Embryonic facial prominence (tissue), 1 donor: ENCODE measurements at regions not wholly inside any gene's neighbourhood (a gene's known extent, or its start where the extent isn't known, plus 50 kb on each side); places are given as distances from the start of the nearest gene placed in this dataset.
A peak's percentile ranks its signal among the peaks of the same experiment; 100 is the strongest.

Experiments
- DNase-seq: peaks from one replicate; pipeline ENCODE4 v3.0.0-alpha.2; 2016; ENCODE audit errors: extremely low spot score

DNA sequence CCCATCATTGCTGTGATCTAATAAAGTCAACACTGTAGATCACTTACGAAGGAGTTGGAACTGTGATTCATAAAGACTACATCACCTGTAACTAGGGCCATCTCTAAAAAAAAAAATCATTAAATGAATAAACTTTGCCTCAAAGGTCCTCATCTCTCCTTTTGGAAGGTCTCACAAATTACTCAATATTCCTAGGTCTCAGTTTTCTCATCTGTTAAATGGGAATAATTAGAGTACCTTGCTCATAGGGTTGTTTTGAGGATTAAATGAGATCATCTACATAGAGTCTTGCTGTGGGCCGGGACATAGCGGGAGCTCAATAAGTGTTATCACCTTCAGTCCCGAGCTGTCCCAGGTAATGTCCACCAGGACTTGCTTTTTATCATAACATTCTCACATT is 335.1 kb upstream of the PROK2 start:
- DNase-seq = no peak

DNA sequence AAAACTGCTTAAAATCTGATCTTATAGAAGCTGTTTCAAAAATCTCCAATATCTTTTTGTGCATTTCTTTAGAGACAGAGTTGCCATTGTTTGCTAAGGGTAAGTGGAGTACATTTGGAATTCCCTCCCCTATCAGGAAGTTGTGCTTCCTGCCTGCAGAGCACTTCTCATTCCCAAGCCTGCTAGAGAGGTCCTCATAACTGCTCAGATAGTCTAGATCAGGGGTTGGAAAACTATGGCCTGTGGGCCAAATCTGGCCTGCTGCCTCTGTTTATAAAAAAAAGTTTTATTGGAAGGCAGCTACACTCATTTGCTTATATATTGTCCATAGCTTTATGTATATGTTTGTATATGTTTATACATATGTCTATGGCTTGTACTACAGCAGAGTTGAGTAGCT is 333.7 kb upstream of the PROK2 start:
- no peak for DNase-seq

DNA sequence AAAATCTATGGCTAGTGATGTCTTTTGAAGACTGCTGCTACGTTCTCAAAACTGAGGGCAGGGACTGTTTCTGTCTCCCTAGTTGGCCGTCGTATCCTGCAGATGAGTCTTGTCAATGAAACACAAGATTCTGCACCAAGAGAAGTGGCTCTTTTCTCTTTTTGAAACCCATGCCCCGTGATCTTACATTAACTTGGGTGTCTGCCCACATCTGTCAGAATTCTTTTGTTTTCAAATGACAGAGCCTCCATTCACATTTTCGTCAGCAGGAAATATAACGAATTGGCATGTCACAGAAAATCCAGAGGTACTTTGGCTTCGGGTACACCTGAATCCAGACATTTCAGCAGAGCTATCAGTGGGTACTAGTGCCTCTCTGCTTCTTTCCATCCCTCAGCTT is 331.3 kb upstream of the PROK2 start:
- no peak for DNase-seq

DNA sequence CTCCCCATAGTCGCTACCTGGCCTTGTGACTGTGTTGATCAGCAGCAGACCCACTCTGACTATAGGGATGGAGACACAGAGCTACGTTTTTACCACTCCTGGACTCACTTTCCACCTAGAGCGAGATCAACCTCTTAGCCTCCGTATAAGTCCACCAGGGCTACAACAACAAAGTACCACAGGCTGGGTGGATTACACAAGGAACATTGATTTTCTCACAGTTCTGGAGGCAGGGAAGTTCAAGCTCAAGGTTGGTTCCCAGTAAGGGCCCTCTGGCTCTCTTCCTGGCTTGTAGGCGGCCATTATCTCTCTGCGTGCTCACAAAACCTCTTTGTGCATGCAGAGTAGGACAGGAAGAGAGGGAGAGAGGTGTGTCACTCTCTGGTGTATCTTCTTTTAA is 330.4 kb upstream of the PROK2 start:
- no peak for DNase-seq

DNA sequence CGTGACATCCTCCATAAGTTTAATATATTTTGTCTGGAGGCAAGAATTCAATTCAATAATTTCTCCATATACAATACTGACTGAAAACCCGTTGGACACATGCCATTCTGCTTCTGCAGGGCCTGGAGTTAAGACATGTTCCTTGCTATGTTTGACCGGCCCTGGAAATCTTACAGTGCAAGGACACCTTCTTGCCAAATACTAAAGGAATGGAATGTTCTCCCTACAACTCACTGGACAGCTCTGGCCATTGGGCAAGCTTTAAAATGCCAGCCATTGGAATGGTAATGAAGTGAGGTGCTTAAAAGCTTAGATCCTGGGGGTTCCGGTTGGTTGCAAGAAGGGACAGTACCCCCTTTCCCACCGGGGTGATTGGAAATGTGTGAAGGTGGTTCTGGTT is 329.8 kb upstream of the PROK2 start:
- no peak for DNase-seq

DNA sequence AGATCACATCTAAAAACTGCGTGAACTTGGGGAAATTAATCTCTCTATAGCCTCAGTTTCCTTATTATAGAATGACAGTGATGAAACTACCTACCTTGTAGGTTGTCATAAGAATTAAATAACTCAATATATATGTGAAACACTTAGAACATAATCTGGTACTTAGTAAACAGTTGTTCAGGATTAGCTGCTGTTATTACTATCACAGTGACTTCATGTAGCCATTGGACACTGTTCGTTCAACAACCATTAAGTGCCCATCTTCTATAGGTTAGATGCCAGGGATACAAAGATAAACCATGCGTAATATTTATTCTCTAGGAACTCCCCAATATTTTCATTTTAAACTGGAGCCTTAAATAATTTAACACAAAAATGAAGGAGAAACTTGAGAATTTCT is 329.0 kb upstream of the PROK2 start:
- no peak for DNase-seq

DNA sequence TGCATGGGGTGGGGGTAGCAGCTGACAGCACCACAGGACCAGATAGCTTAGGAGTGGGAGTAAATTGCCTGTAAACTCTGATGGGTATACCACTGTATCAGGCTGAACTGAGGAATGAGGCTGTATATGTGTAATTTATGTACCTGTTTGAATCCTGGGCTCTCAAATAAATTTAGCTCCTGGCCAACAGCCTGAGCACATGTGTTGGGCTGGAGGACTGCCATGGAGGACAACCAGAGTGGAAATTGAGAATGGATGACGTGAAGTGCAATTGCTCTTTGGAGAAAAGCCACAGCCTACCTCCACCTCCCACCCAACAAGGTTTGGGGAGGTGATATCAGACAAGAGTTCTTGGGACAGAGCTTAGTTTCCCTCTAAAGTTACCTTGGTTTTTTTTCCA is 328.6 kb upstream of the PROK2 start:
- DNase-seq = no peak

DNA sequence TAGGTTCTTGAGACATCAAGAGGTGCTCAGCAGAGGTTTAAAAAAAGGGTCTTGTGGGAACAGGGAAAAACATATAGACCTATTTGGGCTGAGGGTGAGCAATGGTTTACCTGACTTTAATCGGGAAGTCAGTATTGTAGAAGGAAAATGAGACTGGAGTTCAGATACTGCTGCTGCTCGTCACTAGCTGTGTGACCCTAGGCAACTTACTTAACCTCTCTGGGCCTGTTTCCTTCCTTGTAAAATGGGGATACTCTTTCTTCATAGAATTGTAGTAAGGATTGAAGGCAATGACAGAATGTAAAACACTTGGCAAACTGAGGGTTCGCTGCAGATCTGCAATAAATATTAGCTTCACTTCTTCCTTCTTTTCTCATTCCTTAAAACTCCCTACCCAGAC is 327.5 kb upstream of the PROK2 start:
- no peak for DNase-seq

DNA sequence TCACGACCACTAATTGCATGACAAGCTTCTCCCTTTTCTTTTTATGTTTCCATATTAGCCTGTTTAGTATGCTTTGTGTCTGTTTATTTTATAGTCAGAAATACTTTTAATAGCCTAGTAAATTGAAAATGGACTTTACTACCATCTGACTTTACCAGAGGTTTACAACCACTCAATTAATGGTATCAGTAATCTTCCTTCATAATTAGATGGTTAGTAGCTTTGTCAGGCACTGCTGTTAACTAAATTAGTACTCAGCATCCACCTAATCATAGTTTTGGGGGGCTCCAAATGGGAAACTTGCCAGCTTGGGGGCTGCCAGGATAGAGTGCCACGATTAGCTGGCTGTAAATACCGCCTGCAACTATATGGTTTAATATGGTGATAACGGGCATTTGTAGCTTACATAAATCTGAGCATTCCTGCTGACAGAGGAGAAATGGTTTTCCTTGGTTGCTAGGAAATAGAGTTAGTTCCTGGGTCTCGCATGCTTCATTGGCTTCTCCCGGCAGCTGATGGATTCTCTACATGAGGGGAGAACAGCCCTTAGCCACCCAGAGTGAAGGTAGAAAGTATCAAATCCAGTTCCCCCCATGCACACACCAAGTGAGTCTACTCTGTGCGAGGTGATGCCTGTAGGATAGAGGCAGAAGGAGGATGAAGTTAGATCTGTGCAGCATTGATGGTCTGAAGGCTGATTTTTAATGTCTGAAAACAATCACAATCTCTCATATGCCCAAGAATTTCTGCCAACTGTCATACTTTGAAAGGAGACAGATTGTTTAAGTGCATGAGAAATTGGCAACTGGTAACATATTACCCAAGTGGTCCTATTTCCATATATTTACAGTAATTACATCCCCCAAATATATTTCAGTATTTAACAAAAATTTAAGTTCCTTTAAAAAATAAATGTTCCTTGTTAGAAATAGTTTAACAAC is 326.6 kb upstream of the PROK2 start:
- no peak for DNase-seq

DNA sequence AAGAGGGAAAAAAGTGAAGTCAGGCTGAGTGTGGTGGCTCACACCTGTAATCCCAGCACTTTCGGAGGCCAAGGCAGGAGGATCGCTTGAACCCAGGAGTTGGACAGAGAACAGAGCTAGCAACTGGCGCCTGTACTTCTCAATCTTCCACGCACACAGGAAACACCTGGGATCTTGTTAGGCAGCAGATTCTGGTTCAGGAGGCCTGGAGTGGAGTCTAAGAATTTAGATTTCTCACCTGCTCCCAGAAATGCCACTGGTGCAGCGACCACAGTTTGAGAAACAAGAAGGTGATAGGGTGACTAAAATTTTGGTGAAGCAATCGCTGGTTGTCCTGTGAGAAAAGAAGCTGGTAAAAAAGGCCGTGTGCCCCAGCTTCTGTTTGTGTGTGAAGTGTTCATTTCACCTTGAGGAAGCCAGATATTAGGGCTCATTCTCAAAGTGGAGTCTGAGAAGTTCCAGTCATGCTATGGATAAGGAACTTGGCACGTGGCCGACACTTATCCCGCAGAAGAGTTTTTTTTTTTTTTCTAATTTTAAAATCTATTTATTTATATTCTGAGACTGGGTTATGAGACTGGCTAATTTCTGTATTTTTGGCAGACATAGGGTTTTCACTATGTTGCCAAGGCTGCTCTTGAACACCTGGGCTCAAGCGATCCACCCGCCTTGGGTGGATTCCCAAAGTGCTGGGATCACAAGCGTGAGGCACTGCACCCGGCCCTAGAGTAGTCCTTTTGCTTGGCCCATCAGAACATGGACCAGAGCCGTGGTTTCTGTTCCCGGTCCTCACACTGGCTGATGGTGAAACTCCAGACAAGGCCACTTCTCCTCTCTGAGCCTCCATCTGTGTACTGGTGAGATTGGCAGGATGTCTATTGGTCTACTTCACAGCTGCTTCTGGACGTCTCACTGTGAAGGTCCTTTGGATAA is 324.6 kb upstream of the PROK2 start:
- no peak for DNase-seq

DNA sequence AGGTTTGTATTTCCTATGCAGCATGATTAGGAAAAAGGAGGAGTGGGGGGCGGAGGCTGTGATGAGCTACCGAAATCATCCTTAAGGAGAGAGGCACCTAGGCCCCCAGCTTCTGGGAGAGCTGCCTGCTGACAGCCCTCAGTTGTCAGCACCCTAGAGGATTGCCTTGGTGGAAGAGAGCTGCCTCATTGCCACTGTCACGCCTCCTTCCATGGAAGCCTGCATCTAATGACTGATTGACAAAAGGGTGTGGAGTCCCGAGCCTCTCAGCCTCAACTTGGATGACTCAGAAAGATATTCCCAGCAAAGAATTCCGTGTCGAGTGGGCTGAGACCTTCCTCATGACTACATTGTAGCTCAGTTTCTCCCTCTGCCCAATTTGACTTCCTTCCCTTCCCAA is 320.4 kb upstream of the PROK2 start:
- DNase-seq = no peak

DNA sequence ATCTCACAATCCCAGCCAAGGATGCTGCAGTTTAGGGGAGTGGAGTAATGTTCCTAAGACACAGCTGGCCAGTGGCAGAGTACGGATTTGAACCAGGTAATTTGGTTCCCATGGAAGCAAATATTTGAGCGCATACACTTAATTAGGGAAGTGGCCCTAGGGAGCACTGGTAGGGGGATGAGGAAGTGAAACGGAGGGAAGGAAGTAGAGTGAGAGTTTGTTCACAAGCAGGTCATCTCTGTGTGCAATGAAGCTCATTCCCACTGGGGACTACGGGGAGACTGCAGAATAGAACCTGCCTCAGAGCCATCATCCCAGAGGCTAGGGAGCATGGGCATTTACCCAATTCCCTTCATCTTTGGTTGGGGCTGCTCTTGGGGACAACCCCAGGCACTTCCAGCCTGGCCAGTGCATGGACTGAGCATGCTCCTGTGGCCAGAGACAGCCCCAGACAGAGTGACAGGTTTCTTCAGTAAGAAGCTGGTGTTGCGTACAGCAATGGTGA is 317.2 kb upstream of the PROK2 start:
- DNase-seq = no peak

DNA sequence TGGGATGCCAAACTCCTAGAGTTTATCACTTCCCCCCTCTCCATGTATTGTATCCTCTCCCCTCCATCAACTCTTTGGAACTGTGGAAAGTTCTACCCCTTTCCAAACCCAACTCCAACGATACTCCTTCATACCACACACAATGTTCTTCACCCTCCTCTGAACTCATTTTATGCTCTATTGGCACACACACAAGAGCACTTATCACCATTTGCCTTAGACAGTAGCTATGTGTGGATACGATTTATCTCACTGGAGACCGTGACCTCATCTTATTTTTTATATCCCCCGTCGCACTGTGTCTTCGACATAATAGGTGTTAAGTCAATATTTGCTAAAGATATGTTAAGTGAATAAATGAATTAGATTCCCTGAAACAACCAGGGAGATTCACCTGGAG is 316.5 kb upstream of the PROK2 start:
- DNase-seq = no peak

DNA sequence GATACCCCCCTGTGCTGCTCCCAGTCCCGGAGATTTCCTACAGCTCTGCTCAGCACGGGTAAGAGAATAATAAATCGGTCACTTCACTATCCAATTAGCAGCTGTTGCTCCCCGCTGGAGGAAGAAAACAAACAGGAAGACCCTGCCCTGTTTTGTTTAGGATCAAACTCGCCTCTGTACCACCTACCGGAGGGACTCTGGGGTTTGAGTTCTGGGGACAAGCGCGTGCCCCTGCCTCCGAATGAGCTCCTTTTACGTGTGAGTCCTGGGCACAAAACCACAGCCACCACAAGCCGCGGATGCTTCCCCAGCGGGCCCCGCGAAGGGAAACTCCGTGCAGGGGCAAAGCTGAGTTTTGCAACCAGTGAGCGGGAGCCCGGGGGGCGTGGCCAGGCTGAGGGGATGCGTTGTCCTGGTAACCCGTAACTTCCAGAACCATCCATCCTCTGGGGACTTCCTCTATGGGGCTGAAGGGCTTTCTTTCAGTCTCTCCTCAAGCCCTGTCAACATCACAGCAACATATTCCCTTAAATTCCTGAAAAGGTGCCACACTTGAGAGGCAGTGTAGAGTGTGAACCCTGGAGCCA is 315.7 kb upstream of the PROK2 start:
- peak; percentile 83 for DNase-seq

DNA sequence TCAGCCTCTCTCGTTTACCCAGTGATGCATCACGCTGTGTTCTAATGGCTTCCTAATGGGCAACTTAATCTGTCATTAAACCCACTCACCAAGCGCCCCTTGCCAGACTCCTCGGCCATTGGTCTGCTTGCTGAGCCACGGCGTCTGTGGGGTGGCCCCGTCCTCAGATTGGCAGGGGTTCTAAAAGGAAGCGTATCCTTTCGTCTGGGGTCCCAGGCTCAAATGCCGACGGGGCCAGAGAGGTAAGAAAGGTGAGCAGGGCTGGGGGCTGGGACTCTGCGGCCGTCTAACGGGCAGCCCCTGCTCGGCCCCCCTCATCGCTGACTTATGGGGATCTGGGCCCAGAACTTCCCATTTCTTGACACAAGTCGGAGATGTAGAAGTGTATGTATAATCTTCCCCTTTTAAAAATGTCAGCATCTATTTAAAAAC is 315.1 kb upstream of the PROK2 start:
- no peak for DNase-seq

DNA sequence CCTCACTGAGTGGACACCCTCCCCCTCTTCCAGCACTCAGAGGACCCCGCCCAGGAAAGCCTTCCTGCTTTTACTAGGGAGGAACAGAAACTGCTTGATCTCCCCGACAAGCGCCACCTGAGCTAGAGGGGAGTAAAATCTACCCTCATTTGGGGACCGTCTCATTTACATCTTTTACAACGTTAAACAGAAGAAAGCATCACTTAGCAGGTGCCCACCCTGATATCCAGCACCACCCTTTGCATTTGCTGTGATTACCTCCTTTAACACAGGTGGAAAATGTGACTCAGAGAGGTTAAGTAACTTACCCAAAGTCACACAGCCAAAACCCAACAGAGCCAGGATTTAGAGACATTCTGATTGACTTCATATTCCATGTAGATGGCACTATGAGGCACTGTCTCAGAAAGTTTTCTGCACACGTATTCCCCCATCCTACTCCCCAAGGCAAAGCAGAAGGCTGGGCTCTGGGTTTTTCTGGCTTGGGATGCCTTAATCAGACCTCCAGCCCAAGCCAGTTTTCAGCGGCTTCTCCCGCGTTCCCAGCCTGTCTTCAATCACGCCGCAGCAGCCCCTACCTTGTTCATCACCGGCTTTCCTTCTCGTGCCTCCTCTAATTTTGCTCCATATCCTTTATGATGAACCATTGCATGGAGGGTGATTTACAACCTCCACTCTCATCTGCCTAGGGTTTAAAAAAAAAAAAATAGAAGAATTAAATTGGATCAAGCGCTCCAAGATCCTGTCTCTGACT is 314.6 kb upstream of the PROK2 start:
- DNase-seq = no peak

DNA sequence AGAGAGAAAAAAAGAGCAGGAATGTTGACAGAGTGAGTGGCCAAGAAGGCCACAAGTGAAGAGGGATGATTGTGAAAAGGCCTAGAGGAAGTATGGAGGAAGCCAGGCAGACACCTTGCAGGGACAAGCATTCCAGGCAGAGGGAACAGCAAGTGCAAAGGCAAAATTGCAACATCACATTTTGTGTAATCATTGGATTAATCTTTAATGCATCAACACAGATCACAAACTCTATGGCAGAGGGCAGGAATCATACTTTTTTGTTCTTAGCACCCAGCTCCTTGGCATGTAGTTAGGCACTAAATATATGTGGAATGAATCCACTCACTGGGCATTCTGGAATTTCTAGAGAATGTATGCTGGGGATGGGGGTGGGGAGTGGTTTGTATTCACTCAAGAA is 312.1 kb upstream of the PROK2 start:
- no peak for DNase-seq

DNA sequence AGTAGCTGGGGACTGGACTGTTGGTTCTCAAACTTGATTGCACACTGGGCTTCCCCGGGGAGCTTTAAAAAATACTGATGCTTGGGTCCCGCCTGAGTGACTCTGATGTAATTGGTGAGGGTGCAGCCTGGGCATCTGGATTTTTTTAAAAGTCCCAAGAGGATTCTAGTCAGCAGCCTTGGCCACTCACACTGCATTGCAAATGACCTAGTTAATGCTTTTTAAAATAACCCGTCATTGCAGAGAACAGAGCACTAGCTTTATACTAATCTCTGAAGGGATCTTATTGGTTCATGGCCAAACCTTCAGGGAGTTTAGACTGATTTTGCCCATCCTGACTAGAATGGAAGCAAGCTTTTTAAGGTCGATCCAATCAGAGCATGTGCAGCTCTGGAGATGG is 310.6 kb upstream of the PROK2 start:
- no peak for DNase-seq

DNA sequence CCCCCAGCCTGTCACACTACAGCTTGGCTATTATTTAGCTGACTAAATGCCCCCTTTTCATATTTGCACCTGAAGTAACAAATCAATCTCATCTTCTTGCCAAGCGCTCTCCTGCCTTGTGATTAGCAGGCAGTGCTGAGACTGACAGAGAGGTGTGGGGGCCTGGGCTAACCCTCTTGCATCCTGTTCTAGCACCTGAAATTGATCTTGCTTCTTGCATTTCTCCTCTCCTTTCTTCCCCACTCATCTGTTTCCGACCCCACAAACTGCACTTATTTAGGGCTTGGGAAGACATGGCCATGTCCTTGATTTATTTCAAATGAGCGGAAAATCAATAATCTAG is 309.0 kb upstream of the PROK2 start:
- no peak for DNase-seq

DNA sequence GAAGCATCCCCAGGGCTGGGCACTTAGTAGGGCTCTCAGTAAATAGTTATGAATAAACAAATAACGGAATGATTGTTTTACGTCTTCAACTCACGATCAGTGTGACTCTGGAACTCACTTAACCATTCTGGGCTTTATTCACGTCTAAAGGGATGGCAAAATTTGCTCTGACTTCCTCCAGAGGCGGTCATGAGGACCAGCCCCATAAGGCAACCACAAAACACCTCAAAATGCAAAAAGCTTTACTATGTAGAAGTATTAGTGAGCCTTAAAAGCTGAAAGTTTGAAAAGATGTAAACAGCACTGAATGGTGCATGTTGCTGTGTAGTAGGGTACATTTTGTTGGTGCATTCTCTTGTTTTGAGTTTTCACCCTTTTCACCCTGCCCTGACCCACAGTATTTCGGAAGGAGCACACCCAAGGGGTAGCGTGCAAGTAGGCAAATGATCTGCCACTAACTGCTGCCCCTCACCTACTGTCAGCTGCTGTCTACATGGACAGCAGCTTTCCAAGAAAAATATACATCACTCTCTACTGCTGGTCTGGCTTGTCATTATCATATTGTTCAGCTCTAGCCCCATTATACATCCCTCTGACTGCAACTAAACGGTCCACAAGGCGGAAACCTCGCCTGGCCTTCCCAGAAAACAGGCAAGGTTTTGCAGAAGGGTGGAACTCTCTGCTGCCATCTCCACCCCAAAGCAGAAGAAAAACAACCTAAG is 308.5 kb upstream of the PROK2 start:
- no peak for DNase-seq

DNA sequence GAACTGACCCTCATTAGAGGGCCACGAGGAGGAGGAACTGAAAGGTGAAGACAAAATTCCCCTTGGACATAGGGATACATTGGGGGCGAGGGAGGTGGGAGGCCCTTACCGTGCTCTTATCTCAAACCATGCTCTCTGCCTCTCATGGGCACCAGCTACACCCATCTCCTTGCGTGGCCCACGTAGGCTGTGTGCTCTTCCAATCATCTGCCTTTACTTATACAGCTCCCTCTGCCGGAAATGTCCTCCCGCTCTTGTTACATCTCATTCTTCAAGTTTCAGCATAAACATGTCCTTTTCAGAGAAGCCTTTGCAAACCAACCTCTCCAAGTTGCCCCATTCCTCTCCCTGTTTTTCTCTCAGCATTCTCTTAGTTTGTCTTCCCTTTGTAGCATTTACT is 307.8 kb upstream of the PROK2 start:
- DNase-seq = no peak
